Liver (tissue), 8 donors: ENCODE measurements at regions not wholly inside any gene's neighbourhood (a gene's known extent, or its start where the extent isn't known, plus 50 kb on each side); places are given as distances from the start of the nearest gene placed in this dataset.

ENCODE experiments used
- DNase-seq: peaks from one replicate; pipeline ENCODE4 v3.0.0-alpha.2; 2017; ENCODE audit warnings: low spot score
- H3K27ac ChIP-seq, 2 donors: one replicate each; pipeline ENCODE4 v1.7.0; 2013; ENCODE audit warnings: inconsistent platforms in 2 of 2, low read length in 2 of 2, control low read depth in 1 of 2, low read depth in 1 of 2, mild to moderate bottlenecking in 1 of 2
- H3K27me3 ChIP-seq, 4 donors: one replicate each; pipeline versions ENCODE4 v1.6.1 to v1.7.0; 2013; ENCODE audit warnings: low read length in 3 of 4, inconsistent platforms in 1 of 4, mild to moderate bottlenecking in 1 of 4, moderate library complexity in 1 of 4; ENCODE audit not compliant: control insufficient read depth in 4 of 4, insufficient read depth in 4 of 4
- H3K36me3 ChIP-seq, 4 donors: one replicate each; pipeline versions ENCODE4 v1.6.1 to v1.7.0; 2013; ENCODE audit warnings: low read length in 3 of 4, mild to moderate bottlenecking in 3 of 4, low read depth in 1 of 4, moderate library complexity in 1 of 4; ENCODE audit not compliant: control insufficient read depth in 4 of 4, insufficient read depth in 3 of 4
- H3K4me1 ChIP-seq, 4 donors: one replicate each; pipeline versions ENCODE4 v1.6.1 to v1.7.0; 2013; ENCODE audit warnings: low read length in 3 of 4, mild to moderate bottlenecking in 3 of 4, moderate library complexity in 1 of 4; ENCODE audit not compliant: control insufficient read depth in 4 of 4, insufficient read depth in 4 of 4
- H3K4me3 ChIP-seq, 3 donors: one replicate each; pipeline versions ENCODE4 v1.6.1 to v1.7.0; 2013; ENCODE audit warnings: low read length in 3 of 3, control low read depth in 1 of 3, low read depth in 1 of 3, mild to moderate bottlenecking in 1 of 3
- H3K9ac ChIP-seq, 2 donors: one replicate each; pipeline ENCODE4 v1.7.0; 2013; ENCODE audit warnings: low read length in 2 of 2, mild to moderate bottlenecking in 2 of 2, moderate library complexity in 2 of 2, control low read depth in 1 of 2, low read depth in 1 of 2
- H3K9me3 ChIP-seq, 4 donors: one replicate each; pipeline versions ENCODE4 v1.6.1 to v1.7.0; 2013; ENCODE audit warnings: low read length in 3 of 4; ENCODE audit not compliant: control insufficient read depth in 4 of 4
- EGR1 ChIP-seq, 2 donors: IDR thresholded peaks; 2 replicates each; pipeline ENCODE4 v1.6.1; 2016 to 2018; ENCODE audit warnings: antibody characterized with exemption in 2 of 2, low read depth in 2 of 2
- FOXA1 ChIP-seq: IDR thresholded peaks from 2 replicates; pipeline ENCODE4 v1.6.1; 2016; ENCODE audit warnings: antibody characterized with exemption
- FOXA2 ChIP-seq: IDR thresholded peaks from 2 replicates; pipeline ENCODE4 v1.6.1; 2016; ENCODE audit warnings: antibody characterized with exemption
- GABPA ChIP-seq, 2 donors: IDR thresholded peaks in 1 of 2; conservative IDR thresholded peaks in 1 of 2; 2 replicates each; pipeline ENCODE4 v1.6.1; 2016; ENCODE audit warnings: antibody characterized with exemption in 2 of 2, mild to moderate bottlenecking in 1 of 2, moderate library complexity in 1 of 2
- HNF4A ChIP-seq, 2 donors: conservative IDR thresholded peaks; 2 replicates each; pipeline ENCODE4 v1.6.1; 2016; ENCODE audit warnings: antibody characterized with exemption in 2 of 2, mild to moderate bottlenecking in 2 of 2
- HNF4G ChIP-seq: IDR thresholded peaks from 2 replicates; pipeline ENCODE4 v1.6.1; 2016; ENCODE audit warnings: antibody characterized with exemption
- JUND ChIP-seq, 2 donors: IDR thresholded peaks; 2 replicates each; pipeline ENCODE4 v1.6.1; 2016; ENCODE audit warnings: antibody characterized with exemption in 2 of 2
- NR2F2 ChIP-seq: IDR thresholded peaks from 2 replicates; pipeline ENCODE4 v1.6.1; 2016; ENCODE audit warnings: antibody characterized with exemption
- RAD21 ChIP-seq, 2 donors: IDR thresholded peaks; 2 replicates each; pipeline ENCODE4 v1.6.1; 2016; ENCODE audit warnings: antibody characterized with exemption in 2 of 2, mild to moderate bottlenecking in 2 of 2
- REST ChIP-seq: IDR thresholded peaks from 2 replicates; pipeline ENCODE4 v1.6.1; 2016; ENCODE audit warnings: antibody characterized with exemption, mild to moderate bottlenecking
- RXRA ChIP-seq, 2 donors: IDR thresholded peaks; 2 replicates each; pipeline ENCODE4 v1.6.1; 2017 to 2018; ENCODE audit warnings: antibody characterized with exemption in 2 of 2, mild to moderate bottlenecking in 1 of 2
- SP1 ChIP-seq: IDR thresholded peaks from 2 replicates; pipeline ENCODE4 v1.6.1; 2018; ENCODE audit warnings: antibody characterized with exemption, mild to moderate bottlenecking
- TAF1 ChIP-seq: conservative IDR thresholded peaks from 2 replicates; pipeline ENCODE4 v1.6.1; 2016; ENCODE audit warnings: antibody characterized with exemption, mild to moderate bottlenecking
- YY1 ChIP-seq: IDR thresholded peaks from 2 replicates; pipeline ENCODE4 v1.6.1; 2016; ENCODE audit warnings: antibody characterized with exemption, mild to moderate bottlenecking
- WGBS: extraction: QIAGEN DNeasy Blood & Tissue Kit; methylation state at CpG from one replicate; pipeline ENCODE4 v1.1.7; 2013; 5-methylcytosine and 5-hydroxymethylcytosine counted together
- TF ChIP-seq, protein P1 (sequence below): IDR thresholded peaks from 2 replicates; pipeline ENCODE4 v1.6.1; 2016; ENCODE audit warnings: antibody characterized with exemption
- TF ChIP-seq, protein P2 (sequence below): IDR thresholded peaks from 2 replicates; pipeline ENCODE4 v1.6.1; 2016; ENCODE audit warnings: antibody characterized with exemption
- TF ChIP-seq, protein P3 (sequence below): fragments of 150-350 bp; IDR thresholded peaks from 2 replicates; pipeline ENCODE4 v1.5.1; 2017; ENCODE audit warnings: improper control_type of control experiment, low read depth, low read length; ENCODE audit not compliant: missing input control
- TF ChIP-seq, protein P4 (sequence below): IDR thresholded peaks from 2 replicates; pipeline ENCODE4 v1.6.1; 2016; ENCODE audit warnings: antibody characterized with exemption
- donor health status: healthy.
- donor health status: healthy.
- donor health status: healthy.
- donor health status: healthy.
- donor health status: healthy.

GRCh38 chr12:17301544-17301943 lies 695.6 kb upstream of the LMO3 start:
- no peak for DNase-seq
- Histone ChIP-seq H3K36me3 (no peaks in the 10 kb centered on the region), H3K27me3 (no peaks in the 10 kb centered on the region), H3K4me3 (no peak overlapping the region), H3K27ac (no peak overlapping the region), H3K4me1 (no peaks in the 10 kb centered on the region), H3K9ac (no peak overlapping the region), H3K9me3 (peaks cover 0 to 3% (median 0%) of the 10 kb centered on the region in 4 donors)
- WGBS = 65% methylated on average over 3 of the region's 3 CpGs
- TF ChIP-seq NR2F2 (no peak), EGR1 (IDR thresholded peaks at IDR 0.05; ENCODE audit: low read depth in 2 of 2) (no peak), TAF1 (no peak), HNF4A (conservative IDR thresholded peaks at IDR 0.05) (no peak), SP1 (no peak), YY1 (no peak), FOXA1 (no peak), RXRA (IDR thresholded peaks at IDR 0.05) (no peak), RAD21 (IDR thresholded peaks at IDR 0.05) (no peak), GABPA (IDR thresholded peaks at IDR 0.05 in 1 of 2, conservative IDR thresholded peaks at IDR 0.05 in 1 of 2) (no peak), REST (no peak), FOXA2 (no peak), HNF4G (no peak)
- TF ChIP-seq, protein P1, sequence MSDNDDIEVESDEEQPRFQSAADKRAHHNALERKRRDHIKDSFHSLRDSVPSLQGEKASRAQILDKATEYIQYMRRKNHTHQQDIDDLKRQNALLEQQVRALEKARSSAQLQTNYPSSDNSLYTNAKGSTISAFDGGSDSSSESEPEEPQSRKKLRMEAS = no peak
- TF ChIP-seq, protein P2, sequence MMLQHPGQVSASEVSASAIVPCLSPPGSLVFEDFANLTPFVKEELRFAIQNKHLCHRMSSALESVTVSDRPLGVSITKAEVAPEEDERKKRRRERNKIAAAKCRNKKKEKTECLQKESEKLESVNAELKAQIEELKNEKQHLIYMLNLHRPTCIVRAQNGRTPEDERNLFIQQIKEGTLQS = no peak
- TF ChIP-seq, protein P3, sequence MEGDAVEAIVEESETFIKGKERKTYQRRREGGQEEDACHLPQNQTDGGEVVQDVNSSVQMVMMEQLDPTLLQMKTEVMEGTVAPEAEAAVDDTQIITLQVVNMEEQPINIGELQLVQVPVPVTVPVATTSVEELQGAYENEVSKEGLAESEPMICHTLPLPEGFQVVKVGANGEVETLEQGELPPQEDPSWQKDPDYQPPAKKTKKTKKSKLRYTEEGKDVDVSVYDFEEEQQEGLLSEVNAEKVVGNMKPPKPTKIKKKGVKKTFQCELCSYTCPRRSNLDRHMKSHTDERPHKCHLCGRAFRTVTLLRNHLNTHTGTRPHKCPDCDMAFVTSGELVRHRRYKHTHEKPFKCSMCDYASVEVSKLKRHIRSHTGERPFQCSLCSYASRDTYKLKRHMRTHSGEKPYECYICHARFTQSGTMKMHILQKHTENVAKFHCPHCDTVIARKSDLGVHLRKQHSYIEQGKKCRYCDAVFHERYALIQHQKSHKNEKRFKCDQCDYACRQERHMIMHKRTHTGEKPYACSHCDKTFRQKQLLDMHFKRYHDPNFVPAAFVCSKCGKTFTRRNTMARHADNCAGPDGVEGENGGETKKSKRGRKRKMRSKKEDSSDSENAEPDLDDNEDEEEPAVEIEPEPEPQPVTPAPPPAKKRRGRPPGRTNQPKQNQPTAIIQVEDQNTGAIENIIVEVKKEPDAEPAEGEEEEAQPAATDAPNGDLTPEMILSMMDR = no peak
- TF ChIP-seq, protein P4, sequence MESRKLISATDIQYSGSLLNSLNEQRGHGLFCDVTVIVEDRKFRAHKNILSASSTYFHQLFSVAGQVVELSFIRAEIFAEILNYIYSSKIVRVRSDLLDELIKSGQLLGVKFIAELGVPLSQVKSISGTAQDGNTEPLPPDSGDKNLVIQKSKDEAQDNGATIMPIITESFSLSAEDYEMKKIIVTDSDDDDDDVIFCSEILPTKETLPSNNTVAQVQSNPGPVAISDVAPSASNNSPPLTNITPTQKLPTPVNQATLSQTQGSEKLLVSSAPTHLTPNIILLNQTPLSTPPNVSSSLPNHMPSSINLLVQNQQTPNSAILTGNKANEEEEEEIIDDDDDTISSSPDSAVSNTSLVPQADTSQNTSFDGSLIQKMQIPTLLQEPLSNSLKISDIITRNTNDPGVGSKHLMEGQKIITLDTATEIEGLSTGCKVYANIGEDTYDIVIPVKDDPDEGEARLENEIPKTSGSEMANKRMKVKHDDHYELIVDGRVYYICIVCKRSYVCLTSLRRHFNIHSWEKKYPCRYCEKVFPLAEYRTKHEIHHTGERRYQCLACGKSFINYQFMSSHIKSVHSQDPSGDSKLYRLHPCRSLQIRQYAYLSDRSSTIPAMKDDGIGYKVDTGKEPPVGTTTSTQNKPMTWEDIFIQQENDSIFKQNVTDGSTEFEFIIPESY = no peak

GRCh38 chr12:17296882-17297281 lies 690.9 kb upstream of the LMO3 start:
- Histone ChIP-seq H3K27me3 (no peaks in the 10 kb centered on the region), H3K27ac (no peak overlapping the region), H3K9ac (no peak overlapping the region), H3K9me3 (no peaks in the 10 kb centered on the region), H3K4me3 (no peak overlapping the region), H3K4me1 (no peaks in the 10 kb centered on the region), H3K36me3 (no peaks in the 10 kb centered on the region)
- WGBS = 85% methylated on average over 7 of the region's 7 CpGs
- DNase-seq = no peak
- no peak for TF ChIP-seq RXRA (IDR thresholded peaks at IDR 0.05)
- TF ChIP-seq RAD21 (IDR thresholded peaks at IDR 0.05) = no peak
- TF ChIP-seq, protein P2 = no peak
- TF ChIP-seq, protein P1 = no peak
- no peak for TF ChIP-seq HNF4A (conservative IDR thresholded peaks at IDR 0.05)
- TF ChIP-seq, protein P4 = no peak
- no peak for TF ChIP-seq FOXA2
- no peak for TF ChIP-seq YY1
- no peak for TF ChIP-seq NR2F2
- no peak for TF ChIP-seq JUND (IDR thresholded peaks at IDR 0.05)
- TF ChIP-seq EGR1 (IDR thresholded peaks at IDR 0.05; ENCODE audit: low read depth in 2 of 2) = no peak
- TF ChIP-seq, protein P3 = no peak
- no peak for TF ChIP-seq SP1
- no peak for TF ChIP-seq HNF4G
- no peak for TF ChIP-seq TAF1
